H9 (cell line): ENCODE measurements at regions not wholly inside any gene's neighbourhood (a gene's known extent, or its start where the extent isn't known, plus 50 kb on each side); places are given as distances from the start of the nearest gene placed in this dataset.

Experiments used
- DNase-seq: peaks from one replicate; pipeline ENCODE4 v3.0.0-alpha.2; 2017
- H2AFZ ChIP-seq: one replicate; pipeline ENCODE4 v1.6.1; 2013; ENCODE audit warnings: mild to moderate bottlenecking, low read length, control low read depth, moderate library complexity
- H2AK5ac ChIP-seq: 2 replicates; pipeline ENCODE4 v1.6.1; 2013; ENCODE audit warnings: low read length, control low read depth, mixed read lengths; ENCODE audit not compliant: insufficient read length
- H2BK120ac ChIP-seq: one replicate; pipeline ENCODE4 v1.6.1; 2013; ENCODE audit warnings: low read depth, mild to moderate bottlenecking, low read length, control low read depth, inconsistent platforms; ENCODE audit not compliant: poor library complexity, severe bottlenecking
- H2BK12ac ChIP-seq: 2 replicates; pipeline ENCODE4 v1.6.1; 2013; ENCODE audit warnings: low read length, control low read depth, mixed read lengths, low read depth; ENCODE audit not compliant: insufficient read length
- H2BK15ac ChIP-seq: 2 replicates; pipeline ENCODE4 v1.6.1; 2013; ENCODE audit warnings: low read depth, low read length, control low read depth
- H2BK20ac ChIP-seq: one replicate; pipeline ENCODE4 v1.6.1; 2013; ENCODE audit warnings: low read depth, mild to moderate bottlenecking, low read length, control low read depth, inconsistent platforms; ENCODE audit not compliant: poor library complexity, severe bottlenecking
- H2BK5ac ChIP-seq: 2 replicates; pipeline ENCODE4 v1.6.1; 2013; ENCODE audit warnings: low read length, control low read depth, mixed read lengths; ENCODE audit not compliant: insufficient read length
- H3K14ac ChIP-seq: 2 replicates; pipeline ENCODE4 v1.6.1; 2013; ENCODE audit warnings: low read length, control low read depth; ENCODE audit not compliant: insufficient read depth
- H3K18ac ChIP-seq: 2 replicates; pipeline ENCODE4 v1.6.1; 2013; ENCODE audit warnings: low read depth, mild to moderate bottlenecking, mixed read lengths, low read length, control low read depth; ENCODE audit not compliant: insufficient read length
- H3K23ac ChIP-seq: 2 replicates; pipeline ENCODE4 v1.6.1; 2013; ENCODE audit warnings: low read length, control low read depth, mixed read lengths, low read depth; ENCODE audit not compliant: insufficient read length
- H3K23me2 ChIP-seq: 2 replicates; pipeline ENCODE4 v1.6.1; 2013; ENCODE audit warnings: low read depth, mild to moderate bottlenecking, mixed read lengths, low read length, control low read depth; ENCODE audit not compliant: insufficient read length, poor library complexity, severe bottlenecking
- H3K27ac ChIP-seq: 2 replicates; pipeline ENCODE4 v1.5.1; 2013; ENCODE audit warnings: low read length, control low read depth, mixed read lengths, low read depth; ENCODE audit not compliant: insufficient read length
- H3K27me3 ChIP-seq: 2 replicates; pipeline ENCODE4 v1.6.1; 2013; ENCODE audit warnings: low read length, control low read depth, inconsistent platforms; ENCODE audit not compliant: insufficient read depth
- H3K4ac ChIP-seq: 2 replicates; pipeline ENCODE4 v1.6.1; 2013; ENCODE audit warnings: low read depth, mild to moderate bottlenecking, control low read depth, inconsistent platforms, low read length, moderate library complexity
- H3K4me1 ChIP-seq: 2 replicates; pipeline ENCODE4 v1.6.1; 2013; ENCODE audit warnings: low read length, control low read depth, inconsistent platforms; ENCODE audit not compliant: insufficient read depth
- H3K4me2 ChIP-seq: 2 replicates; pipeline ENCODE4 v1.6.1; 2013; ENCODE audit warnings: low read length, control low read depth, mixed read lengths; ENCODE audit not compliant: insufficient read length, insufficient read depth
- H3K56ac ChIP-seq: 2 replicates; pipeline ENCODE4 v1.6.1; 2013; ENCODE audit warnings: low read depth, mild to moderate bottlenecking, mixed read lengths, low read length, control low read depth; ENCODE audit not compliant: insufficient read length
- H3K79me1 ChIP-seq: 2 replicates; pipeline ENCODE4 v1.6.1; 2013; ENCODE audit warnings: low read depth, mild to moderate bottlenecking, moderate library complexity, low read length, control low read depth, inconsistent platforms; ENCODE audit not compliant: insufficient read depth, poor library complexity, severe bottlenecking
- H3K79me2 ChIP-seq: 2 replicates; pipeline ENCODE4 v1.6.1; 2013; ENCODE audit warnings: low read length, control low read depth, inconsistent platforms; ENCODE audit not compliant: insufficient read depth
- H3K9ac ChIP-seq: 2 replicates; pipeline ENCODE4 v1.6.1; 2013; ENCODE audit warnings: low read length, control low read depth, mixed read lengths; ENCODE audit not compliant: insufficient read length; ENCODE audit errors: extremely low read depth
- H3K9me3 ChIP-seq: one replicate; pipeline ENCODE4 v1.6.1; 2013; ENCODE audit warnings: low read depth, low read length, inconsistent platforms; ENCODE audit not compliant: control insufficient read depth
- H3T11ph ChIP-seq: one replicate; pipeline ENCODE4 v1.6.1; 2013; ENCODE audit warnings: mild to moderate bottlenecking, low read length, control low read depth, inconsistent platforms
- H4K20me1 ChIP-seq: one replicate; pipeline ENCODE4 v1.6.1; 2013; ENCODE audit not compliant: control insufficient read depth, insufficient read length, insufficient read depth
- H4K5ac ChIP-seq: 2 replicates; pipeline ENCODE4 v1.6.1; 2013; ENCODE audit warnings: low read depth, mild to moderate bottlenecking, mixed read lengths, low read length, control low read depth; ENCODE audit not compliant: insufficient read length
- H4K8ac ChIP-seq: replicated peaks from 2 replicates; pipeline ENCODE4 v1.6.1; 2013; ENCODE audit warnings: low read length, control low read depth, mixed read lengths, low read depth; ENCODE audit not compliant: insufficient read length
- H4K91ac ChIP-seq: 2 replicates; pipeline ENCODE4 v1.6.1; 2013; ENCODE audit warnings: low read depth, mild to moderate bottlenecking, moderate library complexity, mixed read lengths, low read length, control low read depth; ENCODE audit not compliant: insufficient read length
- H3K27ac Mint-ChIP-seq, 3 experiments: 2 replicates in 2 of 3; 3 replicates in 1 of 3; pipeline ENCODE4 v1.8.0; 2020 to 2021; ENCODE audit warnings: mixed read lengths in 3 of 3, mild to moderate bottlenecking in 1 of 3, moderate library complexity in 1 of 3
- H3K27me3 Mint-ChIP-seq: 2 replicates; pipeline ENCODE4 v1.8.0; 2021; ENCODE audit warnings: low read depth, mild to moderate bottlenecking, moderate library complexity, mixed read lengths
- H3K36me3 Mint-ChIP-seq, 3 experiments: 2 replicates in 2 of 3; 3 replicates in 1 of 3; pipeline ENCODE4 v1.8.0; 2020 to 2021; ENCODE audit warnings: low read depth in 3 of 3, mixed read lengths in 3 of 3; ENCODE audit not compliant: insufficient read depth in 1 of 3
- H3K4me1 Mint-ChIP-seq, 2 experiments: 2 replicates each; pipeline ENCODE4 v1.8.0; 2020; ENCODE audit warnings: mixed read lengths in 2 of 2
- H3K4me3 Mint-ChIP-seq, 2 experiments: 2 replicates in 1 of 2; 3 replicates in 1 of 2; pipeline ENCODE4 v1.8.0; 2020 to 2021; ENCODE audit warnings: mild to moderate bottlenecking in 2 of 2, mixed read lengths in 2 of 2, moderate library complexity in 1 of 2
- H3K9me3 Mint-ChIP-seq, 2 experiments: 2 replicates in 1 of 2; 3 replicates in 1 of 2; pipeline ENCODE4 v1.8.0; 2020; ENCODE audit warnings: mild to moderate bottlenecking in 2 of 2, mixed read lengths in 2 of 2, moderate library complexity in 1 of 2
- CTCF ChIP-seq: fragments of 200-600 bp; sonication (generic); conservative IDR thresholded peaks from 3 replicates; pipeline ENCODE4 v1.8.0; 2021; ENCODE audit warnings: antibody characterized with exemption, mild to moderate bottlenecking
- WGBS: extraction: QIAGEN DNeasy Blood & Tissue Kit; methylation state at CpG from one replicate; pipeline ENCODE4 v1.1.7; 2013; ENCODE audit warnings: missing lambda C conversion rate, low lambda C conversion rate, mixed read lengths; ENCODE audit not compliant: insufficient read length; ENCODE audit errors: extremely low coverage; 5-methylcytosine and 5-hydroxymethylcytosine counted together

GRCh38 chr14:97023871-97024270 lies 226.7 kb downstream of the VRK1 start:
- Histone ChIP-seq H3K79me1 (no peaks in the 10 kb centered on the region), H4K8ac (no peak overlapping the region), H2BK20ac (no peak overlapping the region), H4K91ac (no peak overlapping the region), H3K56ac (no peak overlapping the region), H3K14ac (no peak overlapping the region), H2AK5ac (no peak overlapping the region), H3K79me2 (no peaks in the 10 kb centered on the region), H2BK5ac (no peak overlapping the region), H4K5ac (no peak overlapping the region), H3K4me2 (no peak overlapping the region), H3K4me1 (peaks cover 47% of the 10 kb centered on the region), H3K4ac (no peak overlapping the region), H2BK120ac (no peak overlapping the region), H2AFZ (no peak overlapping the region), H3K27ac (no peak overlapping the region), H4K20me1 (no peaks in the 10 kb centered on the region), H3K9ac (no peak overlapping the region), H3K18ac (no peak overlapping the region), H2BK12ac (no peak overlapping the region), H3K23me2 (peaks cover 5% of the 10 kb centered on the region), H3K23ac (no peak overlapping the region), H3K9me3 (no peaks in the 10 kb centered on the region), H3T11ph (no peak overlapping the region), H2BK15ac (no peak overlapping the region), H3K27me3 (no peaks in the 10 kb centered on the region)
- TF ChIP-seq CTCF = no peak
- Mint-ChIP-seq H3K36me3 (no peaks in the 10 kb centered on the region; a peak in 1 of 7 replicates), H3K4me1 (peaks cover 56 to 57% of the 10 kb centered on the region in 2 experiments), H3K27me3 (no peaks in the 10 kb centered on the region), H3K4me3 (no peak overlapping the region), H3K9me3 (peaks cover 0 to 3% of the 10 kb centered on the region in 2 experiments; a peak in 2 of 5 replicates), H3K27ac (peak overlapping the region in 1 of 3 experiments; percentile 35; a peak in 1 of 7 replicates)
- no CpG with 5 or more reads among the region's 6 CpGs for WGBS
- DNase-seq = peak; percentile 1
